ENCODE measurements at regions not wholly inside any gene's neighbourhood (a gene's known extent, or its start where the extent isn't known, plus 50 kb on each side); places are given as distances from the start of the nearest gene placed in this dataset.
"Not testable (repeated sequence)": the region's sequence is repeated elsewhere in the genome, so short reads cannot be mapped to it uniquely, and the experiment has no call there.

GRCh38 chr6:169406804-169407203, 153.2 kb upstream of the THBS2 start:
- no peak for DNase-seq

GRCh38 chr6:169406034-169406433, 152.4 kb upstream of the THBS2 start:
- no peak for DNase-seq

- DNase-seq, result no peak
These were observed 151.2 kb upstream of the THBS2 start for GRCh38 chr6:169404828-169405227.

GRCh38 chr6:169398342-169399105, 144.9 kb upstream of the THBS2 start:
- no peak for DNase-seq

GRCh38 chr6:169397684-169398083, 144.0 kb upstream of the THBS2 start:
- DNase-seq, result no peak

GRCh38 chr6:169396554-169397163, 143.0 kb upstream of the THBS2 start:
- DNase-seq, result no peak

GRCh38 chr6:169396009-169396539, 142.4 kb upstream of the THBS2 start:
- DNase-seq, result not testable (repeated sequence)

GRCh38 chr6:169395080-169395805, 141.6 kb upstream of the THBS2 start:
- no peak for DNase-seq

GRCh38 chr6:169393753-169394152, 140.1 kb upstream of the THBS2 start:
- DNase-seq, result no peak

GRCh38 chr6:169391473-169392071, 137.9 kb upstream of the THBS2 start:
- DNase-seq, result no peak

- no peak for DNase-seq
These were observed 134.9 kb upstream of the THBS2 start for GRCh38 chr6:169388395-169389166.

GRCh38 chr6:169387809-169388383, 134.2 kb upstream of the THBS2 start:
- no peak for DNase-seq

- peak; percentile 38 for DNase-seq
These were observed 132.9 kb upstream of the THBS2 start for GRCh38 chr6:169386411-169387057.

GRCh38 chr6:169385237-169385880, 131.7 kb upstream of the THBS2 start:
- DNase-seq, result no peak

- no peak for DNase-seq
These were observed 130.6 kb upstream of the THBS2 start for GRCh38 chr6:169384291-169384690.

- DNase-seq, result no peak
These were observed 129.6 kb upstream of the THBS2 start for GRCh38 chr6:169383265-169383664.

- DNase-seq, result no peak
These were observed 129.1 kb upstream of the THBS2 start for GRCh38 chr6:169382735-169383134.

- no peak for DNase-seq
These were observed 128.3 kb upstream of the THBS2 start for GRCh38 chr6:169381988-169382387.

GRCh38 chr6:169380493-169380892, 126.8 kb upstream of the THBS2 start:
- DNase-seq, result no peak

- peak; percentile 45 for DNase-seq
These were observed 125.9 kb upstream of the THBS2 start for GRCh38 chr6:169379495-169380070.
